Left lung (tissue), 4 donors: ENCODE measurements at regions not wholly inside any gene's neighbourhood (a gene's known extent, or its start where the extent isn't known, plus 50 kb on each side); places are given as distances from the start of the nearest gene placed in this dataset.

ENCODE experiments used
- ATAC-seq: fragments of 200-7000 bp; cut with Tn5 transposase; one replicate; pipeline ENCODE4 v1.9.1; 2020; ENCODE audit warnings: moderate library complexity
- DNase-seq, 4 donors: peaks; one replicate each; pipeline ENCODE4 v3.0.0-alpha.2; 2013 to 2020
- H3K27ac ChIP-seq, 2 donors: fragments of 200-600 bp; sonication (generic) in 1 of 2; one replicate each; pipeline versions ENCODE4 v1.5.0 to v1.8.0; 2020 to 2021
- H3K27me3 ChIP-seq, 2 donors: fragments of 200-600 bp; sonication (generic) in 1 of 2; one replicate each; pipeline versions ENCODE4 v1.5.0 to v1.8.0; 2020 to 2021
- H3K36me3 ChIP-seq, 2 donors: fragments of 200-600 bp; sonication (generic) in 1 of 2; one replicate each; pipeline versions ENCODE4 v1.5.0 to v1.8.0; 2020 to 2021
- H3K4me1 ChIP-seq, 2 donors: fragments of 200-600 bp; one replicate each; pipeline ENCODE4 v1.8.0; 2021
- H3K4me3 ChIP-seq, 2 donors: fragments of 200-600 bp; sonication (generic) in 1 of 2; one replicate each; pipeline versions ENCODE4 v1.5.0 to v1.8.0; 2020 to 2021; ENCODE audit warnings: mild to moderate bottlenecking in 1 of 2
- H3K9me3 ChIP-seq, 2 donors: fragments of 200-600 bp; sonication (generic) in 1 of 2; one replicate each; pipeline versions ENCODE4 v1.5.0 to v1.8.0; 2020 to 2021
- CTCF ChIP-seq, 2 donors: fragments of 200-600 bp; sonication (generic) in 1 of 2; IDR thresholded peaks; one replicate each; pipeline versions ENCODE4 v1.5.0 to v1.8.0; 2021; ENCODE audit warnings: antibody characterized with exemption in 2 of 2
- intact Hi-C, 2 donors: fragments of 100-400 bp; cut with DNase I; formaldehyde crosslinking; loops; one replicate each; pipeline versions ENCODE4 v1.11.2 to v1.14.2; 2022
- donor health status: DM: no; HTN: yes; CAD: no.
- donor health status: DM: no; HTN: no; CAD: no.

- intact Hi-C loops, result no loop called here
- no peak for ATAC-seq
- Histone ChIP-seq H3K27ac (no peak overlapping the region), H3K4me3 (no peak overlapping the region), H3K9me3 (no peaks in the 10 kb centered on the region), H3K27me3 (no peaks in the 10 kb centered on the region), H3K4me1 (peaks cover 4 to 13% of the 10 kb centered on the region in 2 donors), H3K36me3 (no peaks in the 10 kb centered on the region)
- no peak for TF ChIP-seq CTCF (IDR thresholded peaks at IDR 0.05)
- no peak for DNase-seq
These were observed 242.0 kb downstream of the RHOU start for GRCh38 chr1:228977307-228977706.

DNA sequence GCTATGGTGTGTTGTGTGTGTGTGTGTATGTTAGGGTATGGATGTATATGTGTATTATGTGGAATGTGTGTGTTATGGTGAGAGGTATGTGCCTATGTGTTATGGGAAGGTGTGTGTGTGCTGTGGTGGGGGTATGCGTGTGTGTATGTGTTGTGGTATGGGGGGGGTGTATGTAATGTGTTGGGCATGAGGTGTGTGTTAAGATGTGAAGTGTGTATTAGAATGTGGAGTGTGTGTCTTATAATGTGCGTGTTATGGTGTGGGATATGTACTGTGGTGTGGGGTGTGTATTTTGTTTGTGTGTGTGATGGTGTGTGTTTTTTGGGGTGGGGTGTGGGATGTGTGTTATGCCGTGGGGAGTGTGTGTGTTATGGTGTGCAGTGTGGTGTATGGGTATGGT is 242.5 kb downstream of the RHOU start:
- DNase-seq (no peak), ATAC-seq (no peak)
- H3K4me1 ChIP-seq, result peaks cover 4 to 16% of the 10 kb centered on the region in 2 donors
- no peak overlapping the region for H3K27ac ChIP-seq
- H3K36me3 ChIP-seq, result no peaks in the 10 kb centered on the region
- no peak overlapping the region for H3K4me3 ChIP-seq
- no peaks in the 10 kb centered on the region for H3K27me3 ChIP-seq
- no peak for TF ChIP-seq CTCF (IDR thresholded peaks at IDR 0.05)
- intact Hi-C loops, result no loop called here
- no peaks in the 10 kb centered on the region for H3K9me3 ChIP-seq

- no peak for TF ChIP-seq CTCF (IDR thresholded peaks at IDR 0.05)
- DNase-seq, result peak in 1 of 4 donors; percentile 72
- intact Hi-C loops, result no loop called here
- no peak overlapping the region for H3K4me3 ChIP-seq
- H3K9me3 ChIP-seq, result no peaks in the 10 kb centered on the region
- no peak overlapping the region for H3K27ac ChIP-seq
- peak; percentile 67 for ATAC-seq
- no peaks in the 10 kb centered on the region for H3K27me3 ChIP-seq
- H3K36me3 ChIP-seq, result no peaks in the 10 kb centered on the region
- peaks cover 4 to 25% of the 10 kb centered on the region in 2 donors for H3K4me1 ChIP-seq
These were observed 243.4 kb downstream of the RHOU start for GRCh38 chr1:228978484-228979324.

DNA sequence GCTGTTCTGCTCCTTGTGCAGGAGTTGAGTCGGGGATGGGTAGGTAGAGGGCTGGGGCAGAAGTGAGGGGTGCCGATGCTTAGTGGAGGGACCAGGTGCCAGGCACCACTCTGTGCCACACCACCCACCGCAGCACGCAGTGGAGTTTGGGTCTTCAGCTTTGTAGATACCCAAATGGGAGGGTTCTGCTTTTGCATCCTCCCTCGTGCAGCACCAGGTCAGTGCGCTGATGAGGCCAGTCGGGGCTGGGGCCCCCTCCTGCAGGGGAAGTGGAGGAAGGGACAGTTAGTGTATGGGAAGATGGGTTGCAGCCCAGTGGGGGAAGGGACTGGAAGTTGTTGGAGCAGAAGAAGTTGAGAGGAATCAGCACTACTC is 244.0 kb downstream of the RHOU start:
- Histone ChIP-seq H3K4me3 (no peak overlapping the region), H3K27ac (no peak overlapping the region), H3K9me3 (no peaks in the 10 kb centered on the region), H3K36me3 (no peaks in the 10 kb centered on the region), H3K4me1 (peaks cover 4 to 26% of the 10 kb centered on the region in 2 donors), H3K27me3 (no peaks in the 10 kb centered on the region)
- ATAC-seq (no peak), DNase-seq (no peak)
- intact Hi-C loops, result no loop called here
- no peak for TF ChIP-seq CTCF (IDR thresholded peaks at IDR 0.05)

- Histone ChIP-seq H3K27me3 (no peaks in the 10 kb centered on the region), H3K36me3 (no peaks in the 10 kb centered on the region), H3K27ac (no peak overlapping the region), H3K4me3 (no peak overlapping the region), H3K4me1 (peaks cover 4 to 26% of the 10 kb centered on the region in 2 donors), H3K9me3 (no peaks in the 10 kb centered on the region)
- no peak for TF ChIP-seq CTCF (IDR thresholded peaks at IDR 0.05)
- no peak for ATAC-seq
- no peak for DNase-seq
- intact Hi-C loops, result no loop called here
These were observed 244.5 kb downstream of the RHOU start for GRCh38 chr1:228979774-228980173.
